ENCODE measurements at regions not wholly inside any gene's neighbourhood (a gene's known extent, or its start where the extent isn't known, plus 50 kb on each side); places are given as distances from the start of the nearest gene placed in this dataset.

DNA sequence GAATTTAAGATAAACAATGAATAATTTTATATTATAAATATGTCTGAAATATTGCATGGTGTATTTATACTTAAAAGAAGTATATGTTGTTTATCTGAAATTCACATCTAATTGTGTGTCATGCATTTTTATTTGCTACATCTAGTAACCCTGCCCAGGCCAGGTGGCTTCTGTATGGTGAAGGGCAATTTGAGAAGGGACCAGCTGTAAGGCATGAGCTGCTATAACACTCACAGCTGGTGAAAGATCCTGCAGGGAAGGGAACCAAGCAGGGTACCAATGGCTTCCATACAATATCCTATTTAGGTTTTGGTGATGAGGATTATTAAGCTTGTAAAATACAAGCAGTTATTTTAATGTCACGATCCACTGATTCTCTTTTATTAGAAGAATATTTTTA is 921.8 kb upstream of the GJE1 start:
- in situ Hi-C loops (cut with MboI; ENCODE audit: low sequenced_read_pairs, unreplicated experiment) = no loop called here
- TF ChIP-seq, protein P1, sequence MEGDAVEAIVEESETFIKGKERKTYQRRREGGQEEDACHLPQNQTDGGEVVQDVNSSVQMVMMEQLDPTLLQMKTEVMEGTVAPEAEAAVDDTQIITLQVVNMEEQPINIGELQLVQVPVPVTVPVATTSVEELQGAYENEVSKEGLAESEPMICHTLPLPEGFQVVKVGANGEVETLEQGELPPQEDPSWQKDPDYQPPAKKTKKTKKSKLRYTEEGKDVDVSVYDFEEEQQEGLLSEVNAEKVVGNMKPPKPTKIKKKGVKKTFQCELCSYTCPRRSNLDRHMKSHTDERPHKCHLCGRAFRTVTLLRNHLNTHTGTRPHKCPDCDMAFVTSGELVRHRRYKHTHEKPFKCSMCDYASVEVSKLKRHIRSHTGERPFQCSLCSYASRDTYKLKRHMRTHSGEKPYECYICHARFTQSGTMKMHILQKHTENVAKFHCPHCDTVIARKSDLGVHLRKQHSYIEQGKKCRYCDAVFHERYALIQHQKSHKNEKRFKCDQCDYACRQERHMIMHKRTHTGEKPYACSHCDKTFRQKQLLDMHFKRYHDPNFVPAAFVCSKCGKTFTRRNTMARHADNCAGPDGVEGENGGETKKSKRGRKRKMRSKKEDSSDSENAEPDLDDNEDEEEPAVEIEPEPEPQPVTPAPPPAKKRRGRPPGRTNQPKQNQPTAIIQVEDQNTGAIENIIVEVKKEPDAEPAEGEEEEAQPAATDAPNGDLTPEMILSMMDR (IDR thresholded peaks at IDR 0.05; ENCODE audit: borderline replicate concordance, control extremely low read depth, extremely low read depth, insufficient read depth, missing control alignments) = no peak
- no peak for DNase-seq (ENCODE audit: low spot score)

DNA sequence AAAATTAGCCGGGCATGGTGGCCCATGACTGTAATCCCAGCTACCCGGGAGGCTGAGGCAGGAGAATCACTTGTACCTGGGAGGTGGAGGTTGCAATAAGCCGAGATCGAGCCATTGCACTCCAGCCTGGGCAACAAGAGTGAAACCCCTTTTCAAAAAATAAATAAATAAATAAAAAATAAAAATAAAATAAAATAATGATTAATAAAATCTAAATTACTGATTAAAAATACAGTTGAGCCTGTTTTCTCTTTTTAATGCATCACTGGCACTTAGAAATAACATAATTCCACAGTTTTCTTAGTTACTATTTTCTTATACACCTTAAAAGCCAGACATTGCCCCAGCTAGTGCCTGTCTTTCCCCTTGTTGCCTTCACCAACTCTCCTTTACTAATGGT is 922.8 kb upstream of the GJE1 start:
- TF ChIP-seq, protein P1 (IDR thresholded peaks at IDR 0.05; ENCODE audit: borderline replicate concordance, control extremely low read depth, extremely low read depth, insufficient read depth, missing control alignments) = no peak
- DNase-seq (ENCODE audit: low spot score) = no peak
- in situ Hi-C loops (cut with MboI; ENCODE audit: low sequenced_read_pairs, unreplicated experiment) = no loop called here

DNA sequence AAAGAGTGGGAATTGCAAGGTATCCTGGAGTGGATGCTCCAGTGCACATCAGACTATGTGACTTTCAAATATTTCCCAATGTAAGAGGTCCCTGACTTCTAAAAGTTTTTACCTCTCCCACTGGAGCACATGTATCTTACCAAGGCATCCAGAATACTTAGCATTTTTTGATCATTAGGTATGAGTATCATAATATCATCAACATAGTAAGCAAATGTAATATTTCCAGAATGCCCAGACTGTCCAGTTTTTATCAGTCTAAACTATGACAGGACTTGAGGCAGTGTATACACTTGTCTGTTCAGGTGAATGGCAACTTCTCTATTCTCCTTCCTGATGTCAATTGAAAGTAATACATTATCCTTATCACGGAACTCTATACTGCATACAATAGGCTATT is 924.6 kb upstream of the GJE1 start:
- TF ChIP-seq, protein P1 (IDR thresholded peaks at IDR 0.05; ENCODE audit: borderline replicate concordance, control extremely low read depth, extremely low read depth, insufficient read depth, missing control alignments) = no peak
- DNase-seq (ENCODE audit: low spot score) = no peak
- in situ Hi-C loops (cut with MboI; ENCODE audit: low sequenced_read_pairs, unreplicated experiment) = no loop called here

DNA sequence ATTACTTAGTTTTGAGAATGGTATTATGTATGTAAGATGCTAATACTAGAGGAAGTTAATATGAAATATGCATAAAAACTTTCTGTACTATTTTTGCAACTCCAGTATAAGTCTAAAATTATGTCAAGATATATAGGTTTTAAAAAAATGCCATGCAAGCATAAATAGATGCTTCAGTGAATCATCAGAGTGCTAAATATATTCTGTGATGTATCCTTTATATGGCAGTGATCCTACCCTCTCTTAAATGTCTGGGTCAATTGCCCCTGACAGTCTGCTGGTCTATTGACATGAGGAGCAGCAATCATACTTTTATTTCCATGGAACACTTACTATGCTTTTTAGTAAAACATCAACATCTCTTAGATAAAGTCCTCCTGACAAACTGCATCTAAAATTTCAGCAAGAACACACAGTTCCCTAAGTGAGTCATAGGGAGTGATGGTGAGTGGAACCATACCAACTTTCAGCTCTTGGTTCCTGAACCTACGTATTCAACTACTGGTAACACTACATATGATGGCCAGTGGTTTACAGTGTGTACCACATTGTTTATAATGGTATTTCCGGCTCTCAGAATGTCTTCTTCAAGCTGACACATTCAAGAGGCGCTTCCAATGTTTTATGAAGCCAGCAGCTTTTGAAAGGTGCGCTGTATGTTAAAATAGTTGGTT is 928.7 kb upstream of the GJE1 start:
- no peak for DNase-seq (ENCODE audit: low spot score)
- in situ Hi-C loops (cut with MboI; ENCODE audit: low sequenced_read_pairs, unreplicated experiment) = no loop called here
- TF ChIP-seq, protein P1 (IDR thresholded peaks at IDR 0.05; ENCODE audit: borderline replicate concordance, control extremely low read depth, extremely low read depth, insufficient read depth, missing control alignments) = no peak

DNA sequence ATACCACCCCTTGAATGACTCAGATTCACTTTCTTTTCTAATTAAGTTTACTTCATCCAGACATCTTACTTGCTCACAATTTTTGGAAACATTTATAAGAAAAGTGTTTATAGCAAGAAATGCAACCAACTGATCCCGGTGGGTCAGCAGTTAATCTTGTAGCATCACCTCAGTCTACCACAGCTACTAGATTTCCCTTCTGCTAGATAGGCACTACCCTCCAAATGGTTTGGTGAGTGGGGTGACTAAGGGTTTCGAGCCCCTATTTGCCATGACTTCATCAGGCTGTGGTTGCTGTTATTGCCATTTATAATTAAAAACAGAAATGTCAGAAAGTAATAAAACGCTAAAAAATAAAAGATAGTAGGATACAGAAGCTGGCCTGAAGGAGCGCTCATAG is 930.1 kb upstream of the GJE1 start:
- no peak for DNase-seq (ENCODE audit: low spot score)
- in situ Hi-C loops (cut with MboI; ENCODE audit: low sequenced_read_pairs, unreplicated experiment) = no loop called here
- TF ChIP-seq, protein P1 (IDR thresholded peaks at IDR 0.05; ENCODE audit: borderline replicate concordance, control extremely low read depth, extremely low read depth, insufficient read depth, missing control alignments) = no peak

DNA sequence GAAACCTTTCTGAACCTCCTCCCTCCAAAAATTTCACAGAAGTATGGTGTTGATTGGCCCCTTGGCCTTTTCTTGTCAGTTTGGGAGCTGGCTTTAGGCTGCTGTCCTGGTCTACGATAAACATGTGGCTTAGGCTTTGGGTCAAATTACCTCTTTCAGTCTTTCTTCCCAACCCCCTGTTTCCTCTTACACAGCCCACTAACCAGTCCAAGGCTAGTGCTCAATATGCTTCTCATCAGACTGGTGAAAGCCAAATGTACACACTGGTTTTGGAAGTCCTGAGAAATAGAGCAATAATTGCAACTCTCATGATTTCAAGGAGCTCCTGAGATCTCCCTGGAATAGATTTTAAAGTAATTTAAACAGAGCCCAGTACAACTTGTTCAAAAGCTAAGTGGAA is 933.7 kb upstream of the GJE1 start:
- TF ChIP-seq, protein P1 (IDR thresholded peaks at IDR 0.05; ENCODE audit: borderline replicate concordance, control extremely low read depth, extremely low read depth, insufficient read depth, missing control alignments) = no peak
- in situ Hi-C loops (cut with MboI; ENCODE audit: low sequenced_read_pairs, unreplicated experiment) = no loop called here
- DNase-seq (ENCODE audit: low spot score) = no peak
